NT2/D1 (cell line): ENCODE measurements at regions not wholly inside any gene's neighbourhood (a gene's known extent, or its start where the extent isn't known, plus 50 kb on each side); places are given as distances from the start of the nearest gene placed in this dataset.

Source experiments
- DNase-seq: peaks from one replicate; pipeline ENCODE4 v3.0.0-alpha.2; 2011; ENCODE audit warnings: low read depth, low spot score
- H3K27me3 ChIP-seq: 2 replicates; pipeline ENCODE4 v1.6.0; 2011; ENCODE audit warnings: mild to moderate bottlenecking; ENCODE audit not compliant: insufficient read length, insufficient read depth
- H3K36me3 ChIP-seq: 2 replicates; pipeline ENCODE4 v1.6.1; 2011; ENCODE audit warnings: mild to moderate bottlenecking, low read length, mixed read lengths; ENCODE audit not compliant: insufficient read depth, insufficient read length
- H3K4me1 ChIP-seq: 2 replicates; pipeline ENCODE4 v1.5.1; 2011; ENCODE audit not compliant: insufficient read depth, insufficient read length
- H3K4me3 ChIP-seq: 2 replicates; pipeline ENCODE4 v1.5.1; 2011; ENCODE audit warnings: low read depth; ENCODE audit not compliant: insufficient read length
- H3K9ac ChIP-seq: 2 replicates; pipeline ENCODE4 v1.6.0; 2011; ENCODE audit warnings: low read depth; ENCODE audit not compliant: insufficient read length
- H3K9me3 ChIP-seq: 2 replicates; pipeline ENCODE4 v1.5.1; 2011; ENCODE audit warnings: mild to moderate bottlenecking, low read length; ENCODE audit not compliant: insufficient read depth
- YY1 ChIP-seq: IDR thresholded peaks from 2 replicates; pipeline ENCODE4 v1.6.1; 2011; ENCODE audit not compliant: insufficient read length, insufficient read depth
- ZNF274 ChIP-seq: IDR thresholded peaks from 2 replicates; pipeline ENCODE4 v1.6.1; 2011; ENCODE audit warnings: mild to moderate bottlenecking, low read depth, low read length

- Histone ChIP-seq H3K4me3 (no peak overlapping the region), H3K4me1 (no peaks in the 10 kb centered on the region), H3K9me3 (no peaks in the 10 kb centered on the region; the same call in 1 of the 2 replicates), H3K9ac (no peak overlapping the region), H3K27me3 (no peaks in the 10 kb centered on the region), H3K36me3 (no peaks in the 10 kb centered on the region)
- no peak for DNase-seq
- no peak for TF ChIP-seq ZNF274
These were observed 122.9 kb downstream of the GPAT3 start for GRCh38 chr4:83658806-83659205.

DNA sequence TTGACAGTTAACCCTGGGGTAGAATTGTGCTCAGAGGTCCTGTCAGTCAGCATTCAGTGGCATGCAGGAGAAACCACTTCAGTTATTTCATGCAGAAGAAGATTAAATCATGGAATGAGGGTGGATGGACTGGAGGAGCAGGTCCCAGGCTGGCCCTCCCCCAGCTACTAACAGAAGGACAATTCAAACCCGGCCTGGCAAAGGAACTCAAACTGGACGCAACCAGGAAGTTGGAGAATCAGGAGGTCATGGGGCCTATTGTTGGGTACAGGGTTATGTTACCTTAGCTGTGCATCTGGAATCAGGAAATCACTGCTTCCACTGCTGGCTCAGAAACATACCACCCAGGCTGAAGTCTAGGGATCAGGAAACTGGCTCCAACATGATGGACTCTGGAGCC is 121.4 kb downstream of the GPAT3 start:
- Histone ChIP-seq H3K9me3 (no peaks in the 10 kb centered on the region), H3K4me1 (no peaks in the 10 kb centered on the region), H3K9ac (no peak overlapping the region), H3K4me3 (no peak overlapping the region), H3K36me3 (no peaks in the 10 kb centered on the region), H3K27me3 (no peaks in the 10 kb centered on the region)
- TF ChIP-seq YY1, result no peak
- no peak for DNase-seq
